Endodermal cell (in vitro differentiated cells): ENCODE measurements at regions not wholly inside any gene's neighbourhood (a gene's known extent, or its start where the extent isn't known, plus 50 kb on each side); places are given as distances from the start of the nearest gene placed in this dataset.

Source experiments
- DNase-seq: peaks from one replicate; pipeline ENCODE4 v3.0.0-alpha.2; 2017
- H3K27ac ChIP-seq: 2 replicates; pipeline ENCODE4 v1.5.1; 2013; ENCODE audit warnings: mild to moderate bottlenecking, low read depth, low read length, moderate library complexity
- H3K27me3 ChIP-seq: 2 replicates; pipeline ENCODE4 v1.6.1; 2013; ENCODE audit warnings: mild to moderate bottlenecking, low read length, moderate library complexity; ENCODE audit not compliant: insufficient read depth, control insufficient read depth, poor library complexity, severe bottlenecking
- H3K36me3 ChIP-seq: 2 replicates; pipeline ENCODE4 v1.7.0; 2013; ENCODE audit warnings: mild to moderate bottlenecking, low read length, moderate library complexity; ENCODE audit not compliant: control insufficient read depth, insufficient read depth
- H3K4me1 ChIP-seq: one replicate; pipeline ENCODE4 v1.7.0; 2013; ENCODE audit warnings: low read length; ENCODE audit not compliant: control insufficient read depth, insufficient read depth
- H3K4me3 ChIP-seq: 2 replicates; pipeline ENCODE4 v1.5.1; 2013; ENCODE audit warnings: mild to moderate bottlenecking, low read length, moderate library complexity
- H3K9ac ChIP-seq: 2 replicates; pipeline ENCODE4 v1.6.1; 2013; ENCODE audit warnings: mild to moderate bottlenecking, low read length, moderate library complexity; ENCODE audit not compliant: poor library complexity, severe bottlenecking; ENCODE audit errors: extremely low read depth
- H3K9me3 ChIP-seq: 2 replicates; pipeline ENCODE4 v1.6.1; 2013; ENCODE audit warnings: mild to moderate bottlenecking, low read length, moderate library complexity; ENCODE audit not compliant: control insufficient read depth
- H3K27ac Mint-ChIP-seq: 2 replicates; pipeline ENCODE4 v1.8.0; 2020; ENCODE audit warnings: mixed read lengths
- H3K27me3 Mint-ChIP-seq: 2 replicates; pipeline ENCODE4 v1.8.0; 2021; ENCODE audit warnings: mild to moderate bottlenecking, mixed read lengths; ENCODE audit not compliant: insufficient read depth
- H3K36me3 Mint-ChIP-seq: 2 replicates; pipeline ENCODE4 v1.8.0; 2020; ENCODE audit warnings: low read depth, mixed read lengths
- H3K4me1 Mint-ChIP-seq: 2 replicates; pipeline ENCODE4 v1.8.0; 2020; ENCODE audit warnings: mixed read lengths
- H3K4me3 Mint-ChIP-seq: 2 replicates; pipeline ENCODE4 v1.8.0; 2020; ENCODE audit warnings: mild to moderate bottlenecking, moderate library complexity, mixed read lengths
- H3K9me3 Mint-ChIP-seq: 2 replicates; pipeline ENCODE4 v1.8.0; 2020; ENCODE audit warnings: mild to moderate bottlenecking, mixed read lengths
- CTCF ChIP-seq: fragments of 200-600 bp; sonication (generic); conservative IDR thresholded peaks from 2 replicates; pipeline ENCODE4 v1.5.0; 2021; ENCODE audit warnings: antibody characterized with exemption, mild to moderate bottlenecking
- WGBS, 2 experiments: methylation state at CpG; one replicate each; pipeline versions ENCODE4 v1.1.5 to v1.1.7; 2013; ENCODE audit warnings: missing lambda C conversion rate in 2 of 2, mixed read lengths in 1 of 2; ENCODE audit not compliant: insufficient coverage in 1 of 2, insufficient read length in 1 of 2; 5-methylcytosine and 5-hydroxymethylcytosine counted together

GRCh38 chr2:219812672-219813071 lies 185.2 kb downstream of the SLC4A3 start:
- no peaks in the 10 kb centered on the region for H3K36me3 Mint-ChIP-seq
- H3K27ac Mint-ChIP-seq, result no peak overlapping the region
- Histone ChIP-seq H3K27ac (no peak overlapping the region), H3K36me3 (no peaks in the 10 kb centered on the region), H3K4me1 (no peaks in the 10 kb centered on the region), H3K9me3 (no peaks in the 10 kb centered on the region), H3K9ac (no peak overlapping the region), H3K27me3 (no peaks in the 10 kb centered on the region), H3K4me3 (no peak overlapping the region)
- no peak overlapping the region for H3K4me3 Mint-ChIP-seq
- TF ChIP-seq CTCF, result no peak
- H3K9me3 Mint-ChIP-seq, result peaks cover 31% of the 10 kb centered on the region
- 0 to 42% methylated on average over 1 to 2 of the region's 2 CpGs for WGBS, 2 experiments
- no peak for DNase-seq
- H3K27me3 Mint-ChIP-seq, result no peaks in the 10 kb centered on the region
- H3K4me1 Mint-ChIP-seq, result no peaks in the 10 kb centered on the region

GRCh38 chr2:219820767-219821166 lies 193.3 kb downstream of the SLC4A3 start:
- DNase-seq, result no peak
- H3K27ac ChIP-seq, result no peak overlapping the region
- H3K4me1 Mint-ChIP-seq, result no peaks in the 10 kb centered on the region
- no peak overlapping the region for H3K27ac Mint-ChIP-seq
- peaks cover 10% of the 10 kb centered on the region for H3K9me3 ChIP-seq
- H3K4me3 Mint-ChIP-seq, result no peak overlapping the region
- H3K4me3 ChIP-seq, result no peak overlapping the region
- H3K4me1 ChIP-seq, result no peaks in the 10 kb centered on the region
- peaks cover 4% of the 10 kb centered on the region for H3K36me3 Mint-ChIP-seq
- no peak for TF ChIP-seq CTCF
- H3K27me3 Mint-ChIP-seq, result no peaks in the 10 kb centered on the region
- H3K27me3 ChIP-seq, result no peaks in the 10 kb centered on the region
- whole genome bisulfite sequencing, 2 experiments, result 73 to 79% methylated on average over 2 to 4 of the region's 4 CpGs
- no peak overlapping the region for H3K9ac ChIP-seq
- no peaks in the 10 kb centered on the region for H3K36me3 ChIP-seq
- H3K9me3 Mint-ChIP-seq, result peaks cover 42% of the 10 kb centered on the region

GRCh38 chr2:219823574-219823973 lies 196.1 kb downstream of the SLC4A3 start:
- no peak overlapping the region for H3K9ac ChIP-seq
- no peak overlapping the region for H3K4me3 ChIP-seq
- no peak for DNase-seq
- H3K27me3 ChIP-seq, result no peaks in the 10 kb centered on the region
- Mint-ChIP-seq H3K4me3 (no peak overlapping the region), H3K4me1 (no peaks in the 10 kb centered on the region), H3K9me3 (peaks cover 22% of the 10 kb centered on the region), H3K27ac (no peak overlapping the region), H3K27me3 (no peaks in the 10 kb centered on the region), H3K36me3 (peaks cover 4% of the 10 kb centered on the region)
- no peak overlapping the region for H3K27ac ChIP-seq
- 83 to 92% methylated on average over 5 to 7 of the region's 7 CpGs for WGBS, 2 experiments
- H3K9me3 ChIP-seq, result peaks cover 10% of the 10 kb centered on the region
- no peaks in the 10 kb centered on the region for H3K36me3 ChIP-seq
- TF ChIP-seq CTCF, result no peak
- no peaks in the 10 kb centered on the region for H3K4me1 ChIP-seq
